HCT116 (cell line): ENCODE measurements at regions not wholly inside any gene's neighbourhood (a gene's known extent, or its start where the extent isn't known, plus 50 kb on each side); places are given as distances from the start of the nearest gene placed in this dataset.

ENCODE experiments used
- EZH2 ChIP-seq: fragments of 200-600 bp; sonication (generic); IDR thresholded peaks from 2 replicates; pipeline ENCODE4 v1.6.1; 2017; ENCODE audit warnings: antibody characterized with exemption, mixed run types
- POLR2A ChIP-seq: IDR thresholded peaks from 2 replicates; pipeline ENCODE4 v1.7.0; 2011; ENCODE audit warnings: borderline replicate concordance; ENCODE audit not compliant: insufficient read depth, insufficient read length; ENCODE audit errors: extremely low read depth
- POLR2AphosphoS5 ChIP-seq: IDR thresholded peaks from 2 replicates; pipeline ENCODE4 v1.6.1; 2011; ENCODE audit warnings: mild to moderate bottlenecking, low read depth, low read length, moderate library complexity
- RAD21 ChIP-seq: IDR thresholded peaks from 2 replicates; pipeline ENCODE4 v1.6.1; 2012; ENCODE audit warnings: low read depth, mild to moderate bottlenecking
- SP1 ChIP-seq: IDR thresholded peaks from 2 replicates; pipeline ENCODE4 v1.6.1; 2012; ENCODE audit warnings: low read depth
- TCF7L2 ChIP-seq: IDR thresholded peaks from 2 replicates; pipeline ENCODE4 v1.7.0; 2011; ENCODE audit warnings: borderline replicate concordance, inconsistent platforms; ENCODE audit not compliant: insufficient read depth, insufficient read length; ENCODE audit errors: extremely low read depth
- TF ChIP-seq, protein P1 (sequence below), 3 experiments: fragments of 200-600 bp in 1 of 3; sonication (generic) in 1 of 3; IDR thresholded peaks in 2 of 3; conservative IDR thresholded peaks in 1 of 3; 2 replicates each; pipeline ENCODE4 v1.5.1; 2012 to 2017; ENCODE audit warnings: low read depth in 2 of 3, low read length in 2 of 3, antibody characterized with exemption in 1 of 3, borderline replicate concordance in 1 of 3, control low read depth in 1 of 3, mild to moderate bottlenecking in 1 of 3, mixed read lengths in 1 of 3, mixed run types in 1 of 3, moderate library complexity in 1 of 3; ENCODE audit not compliant: insufficient read depth in 1 of 3

- TF ChIP-seq, protein P1, sequence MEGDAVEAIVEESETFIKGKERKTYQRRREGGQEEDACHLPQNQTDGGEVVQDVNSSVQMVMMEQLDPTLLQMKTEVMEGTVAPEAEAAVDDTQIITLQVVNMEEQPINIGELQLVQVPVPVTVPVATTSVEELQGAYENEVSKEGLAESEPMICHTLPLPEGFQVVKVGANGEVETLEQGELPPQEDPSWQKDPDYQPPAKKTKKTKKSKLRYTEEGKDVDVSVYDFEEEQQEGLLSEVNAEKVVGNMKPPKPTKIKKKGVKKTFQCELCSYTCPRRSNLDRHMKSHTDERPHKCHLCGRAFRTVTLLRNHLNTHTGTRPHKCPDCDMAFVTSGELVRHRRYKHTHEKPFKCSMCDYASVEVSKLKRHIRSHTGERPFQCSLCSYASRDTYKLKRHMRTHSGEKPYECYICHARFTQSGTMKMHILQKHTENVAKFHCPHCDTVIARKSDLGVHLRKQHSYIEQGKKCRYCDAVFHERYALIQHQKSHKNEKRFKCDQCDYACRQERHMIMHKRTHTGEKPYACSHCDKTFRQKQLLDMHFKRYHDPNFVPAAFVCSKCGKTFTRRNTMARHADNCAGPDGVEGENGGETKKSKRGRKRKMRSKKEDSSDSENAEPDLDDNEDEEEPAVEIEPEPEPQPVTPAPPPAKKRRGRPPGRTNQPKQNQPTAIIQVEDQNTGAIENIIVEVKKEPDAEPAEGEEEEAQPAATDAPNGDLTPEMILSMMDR (IDR thresholded peaks at IDR 0.05 in 2 of 3, conservative IDR thresholded peaks at IDR 0.05 in 1 of 3; ENCODE audit: borderline replicate concordance in 1 of 3, insufficient read depth in 1 of 3, low read depth in 2 of 3, low read length in 2 of 3), result no peak
- TF ChIP-seq EZH2 (no peak), POLR2AphosphoS5 (no peak), RAD21 (no peak), TCF7L2 (no peak), SP1 (no peak), POLR2A (no peak)
These were observed 113.7 kb downstream of the TMTC3 start for GRCh38 chr12:88255847-88256246.
